ENCODE measurements at regions not wholly inside any gene's neighbourhood (a gene's known extent, or its start where the extent isn't known, plus 50 kb on each side); places are given as distances from the start of the nearest gene placed in this dataset.

GRCh38 chr2:151091583-151091982 is 170.1 kb downstream of the RBM43 start:
- TF ChIP-seq EZH2phosphoT487 (IDR thresholded peaks at IDR 0.05; ENCODE audit: low read length) = no peak
- TF ChIP-seq CTCF (IDR thresholded peaks at IDR 0.05; ENCODE audit: low read length) = no peak
